Neural cell (in vitro differentiated cells): ENCODE measurements at regions not wholly inside any gene's neighbourhood (a gene's known extent, or its start where the extent isn't known, plus 50 kb on each side); places are given as distances from the start of the nearest gene placed in this dataset.

Experiments
- CTCF ChIP-seq: fragments of 450-650 bp; IDR thresholded peaks from 2 replicates; pipeline ENCODE4 v1.5.1; 2014; ENCODE audit warnings: antibody characterized with exemption, mild to moderate bottlenecking, moderate library complexity; ENCODE audit not compliant: poor library complexity, severe bottlenecking
- EP300 ChIP-seq: fragments of 450-650 bp; conservative IDR thresholded peaks from 2 replicates; pipeline ENCODE4 v1.6.1; 2014; ENCODE audit warnings: antibody characterized with exemption, mild to moderate bottlenecking, moderate library complexity; ENCODE audit not compliant: poor library complexity, severe bottlenecking
- EZH2 ChIP-seq: fragments of 200-600, 300-800 bp; shearing (Covaris generic), sonication (generic); IDR thresholded peaks from 2 replicates; pipeline ENCODE4 v1.6.1; 2014; ENCODE audit warnings: antibody characterized with exemption, low read length, borderline replicate concordance, mild to moderate bottlenecking; ENCODE audit not compliant: insufficient read depth, poor library complexity, severe bottlenecking
- RAD21 ChIP-seq: fragments of 450-650 bp; conservative IDR thresholded peaks from 2 replicates; pipeline ENCODE4 v1.6.1; 2014; ENCODE audit warnings: antibody characterized with exemption, mild to moderate bottlenecking, moderate library complexity
- REST ChIP-seq: IDR thresholded peaks from 2 replicates; pipeline ENCODE4 v1.6.1; 2012; ENCODE audit warnings: borderline replicate concordance
- SMC3 ChIP-seq: fragments of 450-650 bp; conservative IDR thresholded peaks from 2 replicates; pipeline ENCODE4 v1.6.1; 2014; ENCODE audit warnings: antibody characterized with exemption, mild to moderate bottlenecking, moderate library complexity; ENCODE audit not compliant: poor library complexity
- TAF1 ChIP-seq: IDR thresholded peaks from 2 replicates; pipeline ENCODE4 v1.6.1; 2012; ENCODE audit warnings: low read depth

- TF ChIP-seq TAF1 (no peak), EZH2 (no peak), RAD21 (no peak), CTCF (no peak), EP300 (no peak), SMC3 (no peak), REST (no peak)
These were observed 209.9 kb upstream of the ROPN1 start for GRCh38 chr3:124201786-124202185.
